ENCODE measurements at regions not wholly inside any gene's neighbourhood (a gene's known extent, or its start where the extent isn't known, plus 50 kb on each side); places are given as distances from the start of the nearest gene placed in this dataset.

DNA sequence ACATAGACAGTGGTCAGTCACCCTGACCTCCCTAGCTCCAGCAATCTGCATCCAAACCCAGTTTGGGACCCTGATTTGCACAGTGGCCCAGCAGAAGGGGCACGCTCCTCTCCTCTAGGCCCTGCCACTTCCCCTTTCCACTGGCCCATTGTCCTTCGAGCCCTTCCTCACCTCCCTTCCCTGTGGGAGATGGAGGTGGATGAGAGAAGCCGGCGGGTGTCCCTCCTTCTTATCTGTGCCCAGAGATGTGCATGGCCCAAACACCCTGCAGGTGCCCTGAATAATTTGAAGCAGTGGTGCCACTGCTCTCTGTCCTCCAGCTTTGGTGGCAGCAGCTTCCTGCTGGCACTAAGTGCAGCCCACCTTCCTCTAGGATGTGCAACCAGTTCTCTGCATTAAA lies 140.0 kb downstream of the BARX1 start:
- no peak for DNase-seq (ENCODE audit: extremely low read depth, low read depth)
- TF ChIP-seq, protein P1, sequence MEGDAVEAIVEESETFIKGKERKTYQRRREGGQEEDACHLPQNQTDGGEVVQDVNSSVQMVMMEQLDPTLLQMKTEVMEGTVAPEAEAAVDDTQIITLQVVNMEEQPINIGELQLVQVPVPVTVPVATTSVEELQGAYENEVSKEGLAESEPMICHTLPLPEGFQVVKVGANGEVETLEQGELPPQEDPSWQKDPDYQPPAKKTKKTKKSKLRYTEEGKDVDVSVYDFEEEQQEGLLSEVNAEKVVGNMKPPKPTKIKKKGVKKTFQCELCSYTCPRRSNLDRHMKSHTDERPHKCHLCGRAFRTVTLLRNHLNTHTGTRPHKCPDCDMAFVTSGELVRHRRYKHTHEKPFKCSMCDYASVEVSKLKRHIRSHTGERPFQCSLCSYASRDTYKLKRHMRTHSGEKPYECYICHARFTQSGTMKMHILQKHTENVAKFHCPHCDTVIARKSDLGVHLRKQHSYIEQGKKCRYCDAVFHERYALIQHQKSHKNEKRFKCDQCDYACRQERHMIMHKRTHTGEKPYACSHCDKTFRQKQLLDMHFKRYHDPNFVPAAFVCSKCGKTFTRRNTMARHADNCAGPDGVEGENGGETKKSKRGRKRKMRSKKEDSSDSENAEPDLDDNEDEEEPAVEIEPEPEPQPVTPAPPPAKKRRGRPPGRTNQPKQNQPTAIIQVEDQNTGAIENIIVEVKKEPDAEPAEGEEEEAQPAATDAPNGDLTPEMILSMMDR (IDR thresholded peaks at IDR 0.05; ENCODE audit: low read depth, low read length), result no peak

- DNase-seq (ENCODE audit: extremely low read depth, low read depth), result no peak
- TF ChIP-seq, protein P1 (IDR thresholded peaks at IDR 0.05; ENCODE audit: low read depth, low read length), result peak; percentile 21
These were observed 140.8 kb downstream of the BARX1 start for GRCh38 chr9:93814077-93814956.

DNA sequence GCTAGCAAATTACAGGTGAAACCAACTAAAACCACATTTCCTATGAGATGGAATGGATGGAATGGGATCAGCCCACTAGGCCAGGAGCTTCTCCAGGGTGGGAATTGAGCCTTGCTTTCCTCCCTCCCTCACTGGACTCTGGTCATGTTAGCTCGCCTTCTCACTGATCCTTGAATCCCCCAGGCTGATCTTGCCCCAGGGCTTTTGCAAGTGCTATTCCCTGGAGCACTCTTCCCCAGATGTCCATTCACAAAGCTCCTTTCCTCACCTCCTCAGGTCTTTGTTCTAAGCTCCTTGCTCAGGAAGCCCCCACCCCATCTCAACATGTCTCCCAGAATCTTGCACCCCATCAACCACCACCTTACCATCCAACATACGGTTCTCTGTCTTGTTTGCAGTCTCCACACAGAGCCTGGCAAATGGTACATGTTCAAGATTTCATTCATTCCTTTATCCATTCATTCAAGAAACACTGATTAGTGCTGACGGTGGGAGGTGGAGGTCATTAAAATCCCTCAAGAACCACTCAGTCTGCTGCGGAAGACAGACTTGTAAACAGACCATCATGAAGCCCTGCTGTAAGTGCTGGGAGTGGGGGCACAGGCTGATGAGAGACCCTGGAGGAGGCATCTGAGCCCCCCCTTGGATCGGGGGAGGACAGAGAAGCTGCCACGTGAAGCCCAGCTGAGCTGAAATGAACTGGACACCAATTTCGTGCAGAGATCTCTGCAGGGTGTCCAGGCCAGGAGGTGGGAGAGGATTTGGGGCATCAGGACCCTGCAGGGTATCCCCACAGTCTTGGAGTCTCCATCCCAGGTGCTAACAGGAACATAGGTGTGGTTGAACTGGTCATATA lies 141.7 kb downstream of the BARX1 start:
- TF ChIP-seq, protein P1 (IDR thresholded peaks at IDR 0.05; ENCODE audit: low read depth, low read length), result no peak
- DNase-seq (ENCODE audit: extremely low read depth, low read depth), result no peak

DNA sequence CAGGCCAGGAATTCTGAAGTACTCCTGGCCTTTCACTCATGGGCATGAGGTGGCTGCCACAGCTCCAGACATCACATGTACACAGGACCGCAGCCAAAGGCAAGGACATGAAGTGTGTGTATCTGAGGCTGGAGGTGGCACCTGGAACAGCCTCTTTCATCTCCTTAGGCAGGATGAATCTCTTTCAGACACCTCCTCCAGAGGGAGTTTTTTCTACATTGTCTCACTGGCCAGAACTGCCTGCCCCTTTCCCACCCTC lies 142.8 kb downstream of the BARX1 start:
- TF ChIP-seq, protein P1 (IDR thresholded peaks at IDR 0.05; ENCODE audit: low read depth, low read length), result no peak
- no peak for DNase-seq (ENCODE audit: extremely low read depth, low read depth)

DNA sequence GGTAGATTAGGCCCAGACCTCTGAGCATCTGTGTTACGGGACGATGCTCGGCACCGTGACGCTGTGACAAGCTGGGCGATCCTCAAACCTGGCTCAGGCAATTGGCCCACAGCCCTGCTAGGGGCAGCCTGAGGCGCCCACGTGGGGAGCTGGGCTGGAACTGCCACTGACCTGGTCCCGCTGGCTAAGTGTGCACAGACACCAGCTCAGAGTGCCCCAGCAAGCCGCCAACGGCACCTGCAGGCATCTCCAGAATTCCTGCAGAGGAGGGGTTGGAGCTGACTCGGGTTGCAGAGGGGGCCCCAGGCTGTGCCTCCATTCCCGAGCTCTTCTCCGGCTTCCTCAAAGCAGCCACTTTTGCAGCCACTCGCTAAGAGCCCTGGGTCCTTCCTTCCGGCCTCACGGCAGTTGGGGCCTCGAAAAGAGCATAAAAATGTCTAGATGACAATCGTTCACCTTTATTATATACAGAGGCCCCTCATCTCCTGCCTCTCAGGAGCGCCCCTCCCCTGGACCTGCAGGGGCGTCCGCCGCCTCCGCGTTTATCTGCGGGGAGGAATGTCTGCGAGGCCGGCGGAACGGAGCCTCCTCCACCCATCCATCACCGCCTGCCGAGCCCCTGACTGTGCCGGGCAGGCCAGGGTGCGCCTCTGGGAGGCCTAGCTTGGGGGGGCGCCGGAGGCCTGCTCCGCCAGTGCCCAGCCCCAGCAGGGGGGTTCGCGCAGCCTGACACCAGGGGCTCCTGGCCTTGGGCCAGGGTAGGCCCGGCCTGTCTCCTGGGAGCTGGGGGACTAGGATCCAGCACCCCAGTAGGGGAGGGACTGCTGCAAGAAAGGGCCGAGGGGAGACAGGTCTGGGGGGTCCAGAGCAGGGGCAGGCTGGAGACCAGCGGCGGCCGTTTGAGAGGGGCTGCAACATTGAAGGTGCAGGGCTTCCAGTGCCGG lies 144.9 kb downstream of the BARX1 start:
- TF ChIP-seq, protein P1 (IDR thresholded peaks at IDR 0.05; ENCODE audit: low read depth, low read length), result no peak
- no peak for DNase-seq (ENCODE audit: extremely low read depth, low read depth)

DNA sequence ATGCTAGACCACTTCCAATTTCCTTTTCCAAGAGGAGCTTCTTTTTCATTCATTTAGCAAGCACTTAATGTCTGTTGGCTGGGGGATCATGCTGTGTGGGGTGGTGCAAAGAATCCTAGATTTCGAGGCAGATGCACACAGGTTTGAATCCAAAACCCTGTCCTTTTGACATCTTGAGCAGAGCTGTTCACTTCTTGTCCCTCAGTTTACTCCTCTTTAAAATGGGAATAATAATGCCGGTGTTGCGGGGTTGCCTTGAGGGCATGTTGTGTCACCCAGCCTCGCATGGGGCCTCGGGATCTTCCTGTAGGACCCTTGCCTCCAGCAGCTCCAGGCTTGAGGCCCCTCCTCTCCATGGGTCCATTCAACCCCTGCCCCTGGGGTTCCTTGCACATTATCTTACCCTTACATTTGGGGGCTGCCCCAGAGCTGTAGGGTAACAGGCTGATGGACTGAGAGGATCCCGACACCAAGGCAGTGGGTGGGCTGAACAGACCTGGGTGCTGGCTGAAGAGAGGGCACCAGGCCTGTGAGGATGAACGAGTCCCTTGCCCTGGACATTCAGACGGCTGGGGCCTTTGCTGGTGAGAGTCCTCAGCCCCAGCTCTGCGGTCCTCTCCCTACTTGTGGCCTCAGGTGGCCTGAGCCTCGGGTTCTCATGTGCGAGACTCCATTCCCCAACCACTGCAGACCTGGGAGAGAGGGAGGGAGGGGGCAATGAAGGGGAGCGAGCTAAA lies 145.8 kb downstream of the BARX1 start:
- TF ChIP-seq, protein P1 (IDR thresholded peaks at IDR 0.05; ENCODE audit: low read depth, low read length), result no peak
- DNase-seq (ENCODE audit: extremely low read depth, low read depth), result no peak
